ENCODE measurements at regions not wholly inside any gene's neighbourhood (a gene's known extent, or its start where the extent isn't known, plus 50 kb on each side); places are given as distances from the start of the nearest gene placed in this dataset.

DNA sequence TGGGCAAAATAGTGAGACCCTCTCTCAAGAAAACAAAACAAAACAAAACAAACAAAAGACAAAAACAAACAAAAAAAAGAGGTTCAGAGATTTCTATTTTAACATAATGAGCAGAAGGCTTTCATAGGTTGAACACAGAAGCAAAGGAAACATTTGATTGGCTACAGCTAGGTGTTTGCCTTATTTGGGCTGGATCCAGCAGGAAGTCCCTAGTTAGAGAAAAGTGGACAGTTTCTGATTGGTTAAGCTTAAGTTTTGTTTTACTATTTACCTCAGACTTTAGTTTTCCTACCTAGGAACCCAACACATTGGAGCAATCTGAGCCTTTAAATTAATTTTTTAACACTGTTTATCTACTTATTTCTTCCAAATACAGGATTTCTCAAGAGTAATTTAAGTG, 566.5 kb upstream of the PCDH15 start:
- no peak for FAIRE-seq
- Histone ChIP-seq H2BK20ac (ENCODE audit: low read length) (no peak overlapping the region), H3K27ac (ENCODE audit: low read depth, low read length) (no peak overlapping the region), H3K18ac (ENCODE audit: extremely low read depth, low read length) (no peak overlapping the region), H3K79me1 (ENCODE audit: low read depth, low read length) (no peaks in the 10 kb centered on the region), H2BK12ac (ENCODE audit: low read depth, low read length) (no peak overlapping the region), H3K14ac (ENCODE audit: insufficient read length) (no peak overlapping the region), H3K4me1 (replicated peaks in 1 of 4; ENCODE audit: control insufficient read depth in 3 of 4, insufficient read depth in 4 of 4, low read length in 3 of 4) (no peaks in the 10 kb centered on the region; a peak in 1 of 7 replicates), H2BK120ac (replicated peaks; ENCODE audit: low read depth, low read length) (no peak overlapping the region), H3K9ac (replicated peaks in 1 of 4; ENCODE audit: extremely low read depth in 1 of 4, low read depth in 3 of 4, low read length in 3 of 4) (no peak overlapping the region), H4K20me1 (replicated peaks in 1 of 2; ENCODE audit: control insufficient read depth in 1 of 2, insufficient read depth in 2 of 2, low read length in 2 of 2) (no peaks in the 10 kb centered on the region), H4K5ac (ENCODE audit: insufficient read length, low read depth, low read length) (no peak overlapping the region), H3K4ac (replicated peaks; ENCODE audit: insufficient read length, low read depth, low read length) (no peak overlapping the region), H3K23me2 (ENCODE audit: low read depth, low read length) (no peaks in the 10 kb centered on the region), H2AK5ac (ENCODE audit: low read depth, low read length) (no peak overlapping the region), H3K23ac (ENCODE audit: insufficient read length) (no peak overlapping the region), H3K56ac (replicated peaks; ENCODE audit: insufficient read length, low read depth, low read length) (no peak overlapping the region), H4K8ac (ENCODE audit: extremely low read depth, insufficient read depth, low read length) (no peak overlapping the region), H3K9me3 (ENCODE audit: insufficient read depth in 2 of 2, low read depth in 1 of 2, low read length in 1 of 2) (peaks cover 0 to 4% of the 10 kb centered on the region in 2 experiments; a peak in 1 of 4 replicates), H4K91ac (replicated peaks; ENCODE audit: insufficient read length, low read length) (no peak overlapping the region), H2AFZ (ENCODE audit: low read length) (no peak overlapping the region), H3K4me3 (ENCODE audit: extremely low read depth in 1 of 4, insufficient read depth in 2 of 4, low read depth in 3 of 4, low read length in 4 of 4) (no peak overlapping the region), H3K79me2 (ENCODE audit: control insufficient read depth in 1 of 2, insufficient read depth in 2 of 2, low read length in 2 of 2) (no peaks in the 10 kb centered on the region), H3K4me2 (ENCODE audit: insufficient read depth in 1 of 2, low read depth in 2 of 2, low read length in 2 of 2) (no peak overlapping the region), H3K36me3 (ENCODE audit: control insufficient read depth in 2 of 4, insufficient read depth in 4 of 4, low read length in 3 of 4) (no peaks in the 10 kb centered on the region), H2BK15ac (ENCODE audit: low read length) (no peak overlapping the region), H2BK5ac (ENCODE audit: low read depth, low read length) (no peak overlapping the region), H3K27me3 (replicated peaks in 1 of 4; ENCODE audit: control insufficient read depth in 3 of 4, extremely low read depth in 1 of 4, insufficient read depth in 3 of 4, low read length in 3 of 4) (no peaks in the 10 kb centered on the region)
- POLR2A ChIA-PET (ENCODE audit: partially characterized antibody), result no interaction called here
- CTCF ChIA-PET (ENCODE audit: partially characterized antibody), result interaction anchor here (1.1 kb wide), 1 partner anchor 261 kb away, joined by 3 read pairs; no protein-coding TSS in a partner anchor
- TF ChIP-seq SRF (IDR thresholded peaks at IDR 0.05; ENCODE audit: low read depth, low read length) (peak; percentile 65; the same call in 1 of the 2 replicates), BCL11A (IDR thresholded peaks at IDR 0.05; ENCODE audit: low read depth in 2 of 2, low read length in 2 of 2) (no peak), KDM1A (IDR thresholded peaks at IDR 0.05; ENCODE audit: borderline replicate concordance, low read length) (no peak), HDAC2 (IDR thresholded peaks at IDR 0.05; ENCODE audit: borderline replicate concordance in 1 of 2, low read depth in 2 of 2, low read length in 2 of 2) (no peak)
- no peak for DNase-seq (ENCODE audit: low read depth in 1 of 2, low spot score in 2 of 2)

Data from H1 (cell line).